GM18511 (cell line): ENCODE measurements at regions not wholly inside any gene's neighbourhood (a gene's known extent, or its start where the extent isn't known, plus 50 kb on each side); places are given as distances from the start of the nearest gene placed in this dataset.

Source experiments
- ATAC-seq: cut with Tn5 transposase; IDR thresholded peaks from one replicate; pipeline ENCODE4 v1.9.1; 2021; ENCODE audit warnings: mild to moderate bottlenecking, moderate library complexity; ENCODE audit not compliant: unreplicated experiment

DNA sequence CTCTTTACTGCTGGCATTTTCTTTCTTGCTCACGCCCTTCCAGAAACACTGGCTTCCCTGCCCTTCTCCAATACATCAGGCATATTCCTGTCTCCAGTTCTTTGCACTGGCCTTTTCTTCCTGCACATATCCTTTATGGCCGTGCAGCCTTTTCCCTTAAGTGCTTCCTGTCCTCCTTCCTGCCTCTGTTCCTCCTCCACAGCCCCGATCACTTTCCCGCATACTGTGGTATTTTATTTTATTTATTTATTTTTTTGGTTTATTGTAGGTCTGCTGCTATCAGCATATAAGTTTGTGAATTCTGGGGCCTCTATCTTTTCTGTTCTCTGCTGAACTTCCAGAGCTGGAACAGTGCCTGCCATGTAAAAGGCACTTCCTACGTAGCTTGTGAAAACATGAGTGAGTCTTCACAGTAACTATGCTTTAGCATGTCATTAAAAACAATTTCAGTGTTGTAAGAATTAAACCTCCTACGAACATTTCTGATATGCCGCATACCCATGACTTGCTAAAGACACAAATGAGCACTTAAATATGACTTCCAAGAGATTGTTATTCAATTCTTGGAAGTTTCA, 289.1 kb downstream of the TRIB2 start:
- no peak for ATAC-seq

- ATAC-seq = no peak
Observed at GRCh38 chr2:13006426-13006825, 289.7 kb downstream of the TRIB2 start.

DNA sequence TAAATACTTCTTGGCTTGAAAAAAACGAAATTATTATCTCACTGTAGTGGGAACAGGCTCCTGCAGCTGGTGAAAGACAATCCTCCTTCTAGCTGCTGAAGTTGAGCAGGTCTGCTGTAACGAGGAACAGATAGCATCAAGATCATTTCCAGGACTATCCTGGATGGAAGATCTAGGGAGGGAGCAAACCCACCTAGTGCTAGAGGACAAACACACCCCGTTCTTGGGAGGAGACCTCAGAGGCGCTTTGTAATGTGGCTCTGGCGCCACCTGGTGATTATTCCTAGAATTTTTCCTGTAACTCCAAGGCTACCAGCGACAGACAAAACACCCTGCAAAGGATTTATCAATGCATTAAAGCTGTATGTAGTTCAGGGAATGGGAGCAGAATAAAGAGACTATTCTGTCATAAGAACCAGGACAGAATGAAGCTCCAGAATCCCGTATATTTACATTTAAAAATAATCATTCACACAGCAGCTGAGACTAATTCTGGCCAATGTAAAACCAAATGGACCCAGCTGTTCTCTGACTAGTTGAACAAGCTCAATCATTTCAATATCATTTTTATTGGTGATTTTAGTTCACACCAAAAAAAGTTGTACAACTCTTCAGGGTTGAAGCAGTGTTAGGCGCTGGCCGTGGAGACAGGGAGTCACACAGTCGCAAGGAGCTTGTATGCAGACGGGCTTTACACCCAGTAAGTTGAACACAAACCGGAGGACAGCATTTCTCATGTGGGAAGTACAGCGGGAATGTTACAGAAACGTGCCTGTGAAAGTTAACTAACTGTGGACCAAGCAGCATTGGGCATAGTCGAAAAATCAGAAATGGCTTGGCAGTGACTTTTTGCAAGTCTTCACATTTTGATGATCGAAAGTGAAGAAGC, 290.3 kb downstream of the TRIB2 start:
- peak; percentile 95 for ATAC-seq

- ATAC-seq = no peak
Observed at GRCh38 chr2:13009027-13009642, 292.4 kb downstream of the TRIB2 start.

GRCh38 chr2:13010283-13010682, 293.5 kb downstream of the TRIB2 start:
- ATAC-seq = no peak

DNA sequence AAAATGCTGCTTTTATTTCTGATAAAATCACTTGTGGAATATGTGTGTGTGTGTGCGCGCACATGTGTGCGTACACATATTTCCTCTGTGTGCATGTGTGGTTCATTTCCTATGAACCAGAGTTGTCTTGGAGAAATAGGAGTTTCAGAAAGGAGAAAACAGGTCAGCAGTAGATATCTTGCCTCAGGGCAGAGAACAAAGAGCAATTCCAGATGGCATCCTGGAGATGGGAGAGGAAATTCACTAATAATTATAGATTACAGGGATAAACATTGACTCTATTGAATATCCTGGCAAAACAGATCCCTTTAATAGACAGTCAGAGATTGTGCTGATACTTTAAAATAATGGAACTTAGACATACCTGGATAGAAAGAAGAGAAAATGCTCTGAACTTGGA, 298.0 kb downstream of the TRIB2 start:
- no peak for ATAC-seq

- ATAC-seq = no peak
Observed at GRCh38 chr2:13015532-13016320, 299.0 kb downstream of the TRIB2 start.

GRCh38 chr2:13018490-13018889, 301.8 kb downstream of the TRIB2 start:
- ATAC-seq = no peak

- ATAC-seq = no peak
Observed at GRCh38 chr2:13019781-13020180, 303.0 kb downstream of the TRIB2 start.

- no peak for ATAC-seq
Observed at GRCh38 chr2:13020469-13020868, 303.7 kb downstream of the TRIB2 start.

DNA sequence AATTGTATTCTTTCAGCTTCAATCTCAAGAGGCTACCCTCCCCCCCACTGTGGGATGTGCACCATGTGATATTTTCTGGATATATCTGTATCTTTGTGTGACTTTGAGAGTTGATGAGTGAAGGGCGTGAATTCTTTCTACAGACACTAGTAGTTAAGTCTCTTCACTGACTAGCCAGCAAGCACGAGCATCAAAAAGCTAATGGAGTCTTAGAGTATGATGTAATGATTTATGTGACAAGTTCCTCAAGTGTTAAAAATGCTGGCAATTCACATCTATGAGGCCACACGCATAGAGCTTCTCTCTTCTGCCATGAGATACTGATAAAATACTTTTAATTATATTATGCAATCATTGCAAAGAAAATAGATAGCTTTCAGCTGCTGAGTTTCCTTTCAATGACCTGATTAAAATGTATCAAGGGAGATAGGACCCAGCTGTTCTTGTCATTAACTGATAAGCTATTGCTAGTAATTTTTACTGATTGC, 304.8 kb downstream of the TRIB2 start:
- no peak for ATAC-seq

DNA sequence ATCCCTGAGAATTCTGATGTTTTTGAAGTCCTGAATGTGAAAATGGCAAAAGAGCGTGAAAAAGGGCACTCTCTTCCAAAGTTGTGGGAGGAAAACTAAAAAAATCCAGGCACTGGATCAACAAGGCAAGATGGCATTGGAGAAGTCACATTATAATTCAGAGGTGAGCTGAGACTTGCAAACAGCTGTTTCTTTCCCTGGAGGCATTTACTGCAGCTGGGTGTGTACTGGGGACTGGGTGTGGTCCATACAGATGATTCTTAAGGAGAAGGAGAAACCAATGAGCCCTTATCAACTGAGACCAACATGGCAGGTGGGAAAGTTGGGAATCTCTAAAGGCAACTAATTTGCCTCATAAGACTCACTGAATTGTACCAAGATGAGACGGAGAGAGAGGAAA, 313.9 kb downstream of the TRIB2 start:
- no peak for ATAC-seq

GRCh38 chr2:13034861-13035260, 318.1 kb downstream of the TRIB2 start:
- no peak for ATAC-seq

GRCh38 chr2:13035866-13036265, 319.1 kb downstream of the TRIB2 start:
- ATAC-seq = no peak

DNA sequence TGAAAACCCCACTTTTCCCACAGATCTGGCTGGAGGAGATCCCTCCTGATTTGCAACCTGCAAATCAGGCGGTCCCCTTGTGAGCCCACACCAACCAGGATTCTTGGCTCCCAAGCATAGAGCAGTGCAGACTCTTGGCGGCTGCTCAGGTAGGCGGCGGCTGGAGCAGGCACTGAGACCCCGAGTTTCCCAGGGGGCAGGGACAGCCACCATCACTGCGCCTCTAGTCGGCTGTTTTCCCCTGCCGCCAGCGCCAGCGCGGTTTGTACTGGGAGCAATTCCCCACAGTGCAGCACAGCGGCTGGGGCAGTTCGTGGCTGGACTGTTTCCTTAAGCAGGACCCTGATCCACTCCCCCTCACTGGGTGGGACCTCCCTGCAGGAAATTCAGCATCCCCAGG, 323.3 kb downstream of the TRIB2 start:
- ATAC-seq = no peak

- no peak for ATAC-seq
Observed at GRCh38 chr2:13046557-13047165, 329.9 kb downstream of the TRIB2 start.

DNA sequence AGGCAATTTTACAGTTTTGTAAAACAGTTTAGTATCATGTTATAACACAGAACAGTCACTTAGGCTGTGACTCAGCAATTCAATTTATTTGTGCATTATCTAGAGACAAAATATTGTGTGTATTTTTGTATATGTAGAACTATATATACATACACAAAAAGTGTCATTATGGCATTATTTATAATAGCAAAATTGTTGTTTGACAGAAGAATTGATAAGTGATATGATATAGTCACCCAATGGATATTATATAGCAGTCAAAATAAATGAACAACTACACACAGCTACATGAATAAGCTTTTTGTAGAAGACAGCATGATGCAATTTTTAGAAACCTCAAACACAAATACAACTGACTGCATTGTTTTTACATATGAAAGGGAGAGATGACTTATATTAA, 334.0 kb downstream of the TRIB2 start:
- no peak for ATAC-seq

GRCh38 chr2:13052547-13052946, 335.8 kb downstream of the TRIB2 start:
- ATAC-seq = no peak

DNA sequence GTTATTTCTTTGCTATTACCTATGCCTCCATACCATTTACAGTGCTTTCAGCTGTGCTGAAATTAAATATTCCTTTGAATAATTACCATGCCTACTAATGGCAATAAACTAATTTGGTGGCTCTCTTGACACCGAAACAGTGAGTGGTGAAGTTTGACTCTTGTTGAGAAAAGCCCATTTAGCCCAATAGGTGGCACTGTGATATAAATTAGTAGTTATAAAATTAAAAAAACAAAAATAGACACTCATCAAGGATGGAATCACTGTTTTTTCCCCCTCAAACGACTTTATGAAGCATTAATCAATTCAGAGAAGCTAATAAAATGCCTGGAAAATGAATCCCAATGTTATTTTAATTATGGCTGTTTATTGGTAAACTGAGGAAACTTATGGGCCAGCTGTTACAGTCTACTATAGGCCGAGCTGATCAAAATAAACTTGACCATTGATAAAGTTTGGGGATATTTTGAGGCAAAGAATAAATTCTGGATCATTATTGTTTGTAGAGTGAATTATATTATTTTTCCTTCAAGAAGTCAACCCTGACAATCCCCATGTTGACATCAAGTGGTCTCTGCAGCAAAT, 339.6 kb downstream of the TRIB2 start:
- ATAC-seq = no peak

- ATAC-seq = no peak
Observed at GRCh38 chr2:13057671-13058070, 340.9 kb downstream of the TRIB2 start.
